Activated gamma-delta T cell treated with Interleukin-2 at 50 U/mL for 16 hours (primary cell): ENCODE measurements at regions not wholly inside any gene's neighbourhood (a gene's known extent, or its start where the extent isn't known, plus 50 kb on each side); places are given as distances from the start of the nearest gene placed in this dataset.
"Not testable (repeated sequence)": the region's sequence is repeated elsewhere in the genome, so short reads cannot be mapped to it uniquely, and the experiment has no call there.

Experiments
- DNase-seq: peaks from one replicate; pipeline ENCODE4 v3.0.0-alpha.2; 2020

- no peak for DNase-seq
These were observed 171.6 kb upstream of the TNRC6C start for GRCh38 chr17:77786740-77787505.

- DNase-seq: no peak
These were observed 168.2 kb upstream of the TNRC6C start for GRCh38 chr17:77790143-77790829.

GRCh38 chr17:77792626-77793025 is 165.9 kb upstream of the TNRC6C start:
- DNase-seq: no peak

GRCh38 chr17:77793146-77793970 is 165.1 kb upstream of the TNRC6C start:
- no peak for DNase-seq

- DNase-seq: no peak
These were observed 164.6 kb upstream of the TNRC6C start for GRCh38 chr17:77793971-77794235.

- DNase-seq: no peak
These were observed 163.7 kb upstream of the TNRC6C start for GRCh38 chr17:77794846-77795245.

GRCh38 chr17:77795685-77796084 is 162.8 kb upstream of the TNRC6C start:
- DNase-seq: no peak

- no peak for DNase-seq
These were observed 162.2 kb upstream of the TNRC6C start for GRCh38 chr17:77796176-77796860.

GRCh38 chr17:77798031-77798430 is 160.5 kb upstream of the TNRC6C start:
- DNase-seq: no peak

GRCh38 chr17:77798481-77798880 is 160.0 kb upstream of the TNRC6C start:
- no peak for DNase-seq

GRCh38 chr17:77800816-77801215 is 157.7 kb upstream of the TNRC6C start:
- no peak for DNase-seq

GRCh38 chr17:77801545-77802332 is 156.8 kb upstream of the TNRC6C start:
- no peak for DNase-seq

- DNase-seq: no peak
These were observed 156.2 kb upstream of the TNRC6C start for GRCh38 chr17:77802333-77802615.

GRCh38 chr17:77802811-77803220 is 155.7 kb upstream of the TNRC6C start:
- DNase-seq: no peak

GRCh38 chr17:77803726-77804125 is 154.8 kb upstream of the TNRC6C start:
- DNase-seq: no peak

- no peak for DNase-seq
These were observed 153.6 kb upstream of the TNRC6C start for GRCh38 chr17:77804796-77805426.

GRCh38 chr17:77805970-77806369 is 152.5 kb upstream of the TNRC6C start:
- DNase-seq: not testable (repeated sequence)

GRCh38 chr17:77807051-77807745 is 151.3 kb upstream of the TNRC6C start:
- no peak for DNase-seq

GRCh38 chr17:77807746-77808441 is 150.6 kb upstream of the TNRC6C start:
- no peak for DNase-seq

- DNase-seq: no peak
These were observed 149.6 kb upstream of the TNRC6C start for GRCh38 chr17:77808686-77809425.
